22Rv1 (cell line): ENCODE measurements at regions not wholly inside any gene's neighbourhood (a gene's known extent, or its start where the extent isn't known, plus 50 kb on each side); places are given as distances from the start of the nearest gene placed in this dataset.

Experiments
- H3K27ac ChIP-seq: fragments of 450-650 bp; 2 replicates; pipeline ENCODE4 v1.5.1; 2017
- ZFX ChIP-seq: fragments of 450-650 bp; IDR thresholded peaks from 2 replicates; pipeline ENCODE4 v1.6.1; 2017; ENCODE audit warnings: antibody characterized with exemption, borderline replicate concordance
- TF ChIP-seq, protein P1 (sequence below): fragments of 450-650 bp; IDR thresholded peaks from 2 replicates; pipeline ENCODE4 v1.5.1; 2017; ENCODE audit warnings: mild to moderate bottlenecking

DNA sequence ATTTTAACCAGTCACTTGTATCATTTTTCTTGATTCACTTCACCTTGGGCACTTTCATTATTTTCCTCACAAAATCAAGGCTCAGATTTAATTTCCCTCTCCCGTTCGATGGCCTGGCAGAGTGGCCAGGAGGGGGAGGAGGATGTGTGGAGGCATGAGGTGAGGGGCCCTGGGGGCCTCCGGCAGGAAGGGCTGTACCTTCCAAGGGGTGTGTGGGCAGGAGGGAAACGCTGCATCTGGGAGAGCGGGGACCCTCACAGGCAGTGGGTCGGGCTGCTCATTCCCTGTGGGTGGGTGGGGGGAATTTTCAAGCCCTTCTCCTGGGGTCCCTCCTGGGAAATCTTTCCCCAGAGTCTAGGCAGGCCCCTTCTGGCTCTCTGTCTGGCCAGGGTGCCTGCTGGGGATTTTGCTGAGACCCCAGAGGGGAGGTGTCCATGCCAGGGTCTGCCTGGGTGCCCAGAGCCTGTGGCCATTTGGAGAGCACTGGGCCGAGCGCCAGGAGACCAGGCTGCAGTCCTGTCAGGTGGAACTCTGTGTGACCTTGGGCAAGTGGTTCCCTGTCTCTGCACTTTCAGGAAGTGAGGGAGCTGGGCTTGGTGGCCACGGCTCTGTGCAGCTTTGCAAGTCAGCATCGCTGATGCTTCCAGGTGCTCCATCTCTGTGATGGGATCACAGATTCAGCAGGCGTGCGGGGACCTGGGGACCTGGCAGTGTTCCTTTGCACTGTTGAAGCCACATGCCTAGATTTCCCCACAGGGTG, 81.9 kb upstream of the C1orf174 start:
- no peak for TF ChIP-seq ZFX
- TF ChIP-seq, protein P1, sequence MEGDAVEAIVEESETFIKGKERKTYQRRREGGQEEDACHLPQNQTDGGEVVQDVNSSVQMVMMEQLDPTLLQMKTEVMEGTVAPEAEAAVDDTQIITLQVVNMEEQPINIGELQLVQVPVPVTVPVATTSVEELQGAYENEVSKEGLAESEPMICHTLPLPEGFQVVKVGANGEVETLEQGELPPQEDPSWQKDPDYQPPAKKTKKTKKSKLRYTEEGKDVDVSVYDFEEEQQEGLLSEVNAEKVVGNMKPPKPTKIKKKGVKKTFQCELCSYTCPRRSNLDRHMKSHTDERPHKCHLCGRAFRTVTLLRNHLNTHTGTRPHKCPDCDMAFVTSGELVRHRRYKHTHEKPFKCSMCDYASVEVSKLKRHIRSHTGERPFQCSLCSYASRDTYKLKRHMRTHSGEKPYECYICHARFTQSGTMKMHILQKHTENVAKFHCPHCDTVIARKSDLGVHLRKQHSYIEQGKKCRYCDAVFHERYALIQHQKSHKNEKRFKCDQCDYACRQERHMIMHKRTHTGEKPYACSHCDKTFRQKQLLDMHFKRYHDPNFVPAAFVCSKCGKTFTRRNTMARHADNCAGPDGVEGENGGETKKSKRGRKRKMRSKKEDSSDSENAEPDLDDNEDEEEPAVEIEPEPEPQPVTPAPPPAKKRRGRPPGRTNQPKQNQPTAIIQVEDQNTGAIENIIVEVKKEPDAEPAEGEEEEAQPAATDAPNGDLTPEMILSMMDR, result no peak
- H3K27ac ChIP-seq, result no peak overlapping the region

DNA sequence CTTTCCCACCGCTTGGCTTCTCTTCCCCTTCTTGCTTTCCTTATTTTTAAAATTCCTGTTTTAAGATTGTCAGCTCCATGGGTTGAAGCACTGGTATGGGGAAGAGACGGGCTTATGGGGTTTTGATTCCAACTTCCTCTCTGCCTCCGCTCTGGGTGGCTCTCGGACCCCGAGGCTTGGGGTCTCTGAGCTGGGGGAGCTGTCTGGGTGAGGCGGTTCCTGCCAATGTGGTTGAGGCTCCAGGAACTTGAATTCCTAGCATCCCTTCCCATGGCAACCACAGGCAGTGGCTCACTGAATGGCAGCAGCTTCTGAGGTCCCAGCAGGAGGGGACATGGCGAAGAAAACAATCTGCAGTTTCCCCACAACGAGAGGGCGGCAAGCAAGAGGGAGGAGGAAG, 83.1 kb upstream of the C1orf174 start:
- TF ChIP-seq, protein P1, result no peak
- no peak for TF ChIP-seq ZFX
- H3K27ac ChIP-seq, result no peak overlapping the region

DNA sequence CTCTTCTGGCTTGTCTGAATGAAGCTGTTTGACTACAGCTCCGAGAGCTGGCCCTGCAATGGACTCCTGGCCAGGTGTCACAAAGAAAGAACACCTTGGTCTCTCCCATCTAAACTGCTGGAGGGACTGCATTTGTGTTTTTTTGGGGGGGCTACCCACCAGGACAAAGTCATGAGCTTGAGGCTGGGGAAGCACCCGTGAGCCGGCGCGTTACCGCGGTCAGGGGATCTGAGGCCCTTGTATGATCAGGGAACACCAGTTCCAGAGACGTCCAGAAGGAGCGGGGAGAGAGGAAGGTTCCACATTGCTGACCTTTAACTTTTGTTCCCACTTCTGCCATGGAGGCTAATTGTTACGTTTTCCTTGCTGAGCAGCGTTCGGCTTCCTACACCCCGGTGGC, 84.5 kb upstream of the C1orf174 start:
- no peak for TF ChIP-seq ZFX
- TF ChIP-seq, protein P1, result no peak

DNA sequence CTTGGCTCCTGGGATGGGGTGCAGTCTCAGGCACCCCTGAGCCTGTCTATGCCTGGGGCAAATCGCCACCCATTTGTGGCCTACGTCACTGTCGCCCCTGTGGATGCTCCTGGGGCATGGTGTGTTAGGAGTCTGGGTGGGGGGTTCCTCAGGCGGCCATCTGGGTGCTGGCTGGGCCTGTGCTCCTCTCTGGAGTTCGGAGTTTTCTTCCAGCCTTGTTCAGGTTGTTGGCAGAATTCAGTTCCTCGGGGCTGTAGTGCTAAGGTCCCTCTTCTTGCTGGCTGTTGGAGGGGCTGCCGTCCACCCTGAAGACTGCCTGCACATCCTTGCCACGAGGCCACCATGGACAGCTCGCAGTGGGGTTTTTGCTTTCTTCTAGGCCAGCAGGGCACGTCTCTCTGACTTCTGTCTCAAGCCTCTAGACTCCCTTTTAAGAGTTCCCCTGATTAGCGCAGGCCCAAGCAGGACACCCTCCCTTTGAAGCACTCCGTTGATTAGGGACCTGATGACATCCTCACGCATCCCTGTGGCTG, 86.7 kb upstream of the C1orf174 start:
- no peak overlapping the region for H3K27ac ChIP-seq
- no peak for TF ChIP-seq ZFX
- TF ChIP-seq, protein P1, result no peak

More for the DNA sequence above, 84.5 kb upstream of the C1orf174 start:
- no peak overlapping the region for H3K27ac ChIP-seq

DNA sequence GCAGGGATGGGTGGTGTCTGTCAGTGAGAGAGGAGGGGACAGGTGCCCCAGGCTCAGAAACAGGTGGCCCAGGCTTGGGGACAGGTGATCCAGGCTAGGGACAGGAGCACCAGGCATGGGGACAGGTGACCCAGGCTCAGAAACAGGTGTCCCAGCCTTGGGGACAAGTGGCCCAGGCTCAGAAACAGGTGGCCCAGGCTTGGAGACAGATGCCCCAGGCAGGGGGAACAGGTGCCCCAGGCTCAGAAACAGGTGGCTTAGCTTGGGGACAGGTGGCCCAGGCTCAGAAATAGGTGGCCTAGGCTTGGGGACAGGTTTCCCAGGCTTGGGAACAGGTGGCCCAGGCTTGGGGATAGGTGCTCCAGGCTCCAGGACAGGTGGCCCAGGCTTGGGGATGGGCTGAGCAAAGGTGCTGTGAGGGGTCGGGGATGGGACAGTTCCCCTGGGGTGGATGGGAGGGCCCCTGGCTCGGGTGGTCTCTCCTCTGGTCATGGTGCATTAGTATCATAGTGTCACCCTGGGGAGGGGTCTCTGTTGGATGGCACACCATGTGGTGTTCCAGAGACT, 87.7 kb upstream of the C1orf174 start:
- H3K27ac ChIP-seq, result no peak overlapping the region
- TF ChIP-seq, protein P1, result no peak
- TF ChIP-seq ZFX, result no peak

DNA sequence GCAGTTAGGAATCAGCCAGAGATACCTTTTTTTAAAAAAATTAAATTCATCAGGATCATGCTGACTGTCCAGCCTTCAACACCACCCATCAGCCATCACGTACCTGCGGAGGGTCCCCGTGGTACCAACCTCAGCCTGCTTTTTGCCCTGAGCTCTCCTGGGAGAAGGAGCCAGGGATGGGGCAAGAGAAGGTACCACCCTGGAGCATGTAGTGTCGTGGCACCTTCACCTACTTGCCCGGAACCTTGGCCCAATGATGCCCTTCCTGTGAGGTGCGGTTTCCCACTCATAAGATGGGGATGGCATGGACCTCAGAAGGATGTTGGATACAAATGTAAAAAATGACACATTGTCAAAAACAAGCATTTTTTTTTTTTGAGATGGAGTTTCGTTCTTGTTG, 88.4 kb upstream of the C1orf174 start:
- TF ChIP-seq ZFX, result no peak
- TF ChIP-seq, protein P1, result no peak
- H3K27ac ChIP-seq, result no peak overlapping the region

DNA sequence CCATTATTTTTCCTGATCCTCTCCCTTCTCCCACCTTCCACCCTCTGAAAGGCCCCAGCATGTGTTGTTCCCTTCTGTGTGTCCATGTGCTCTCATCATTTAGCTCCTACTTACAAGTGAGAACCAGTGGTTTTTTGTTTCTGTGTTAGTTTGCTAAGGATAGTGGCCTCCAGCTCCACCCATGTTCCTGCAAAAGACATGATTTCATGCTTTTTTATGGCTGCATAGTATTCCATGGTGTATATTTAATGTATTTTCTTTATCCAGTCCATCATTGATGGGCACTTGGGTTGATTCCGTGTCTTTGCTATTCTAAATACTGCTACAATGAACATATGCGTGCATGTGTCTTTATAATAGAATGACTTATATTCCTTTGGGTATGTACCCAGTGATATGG, 89.4 kb upstream of the C1orf174 start:
- H3K27ac ChIP-seq, result no peak overlapping the region
- TF ChIP-seq, protein P1, result no peak
- no peak for TF ChIP-seq ZFX
